RWPE1 (cell line): ENCODE measurements at regions not wholly inside any gene's neighbourhood (a gene's known extent, or its start where the extent isn't known, plus 50 kb on each side); places are given as distances from the start of the nearest gene placed in this dataset.

Experiments used
- CTCF ChIA-PET: fragments of 350-600 bp; sonication (Branson Sonifier 250); formaldehyde crosslinking; extraction: SDS; loops from one replicate; lab custom pipeline; 2021; lab: Yijun Ruan, JAX
- POLR2A ChIA-PET: fragments of 400-600 bp; formaldehyde crosslinking; extraction: SDS; loops from one replicate; lab custom pipeline; 2020; ENCODE audit warnings: antibody characterized with exemption; ENCODE audit not compliant: low non-redundant PET; lab: Yijun Ruan, JAX
- DNase-seq: peaks from one replicate; pipeline ENCODE4 v3.0.0; 2012; ENCODE audit warnings: low spot score
- H3K27ac ChIP-seq: fragments of 450-650 bp; 2 replicates; pipeline ENCODE4 v1.5.1; 2017
- CTCF ChIP-seq: fragments of 450-650 bp; conservative IDR thresholded peaks from 2 replicates; pipeline ENCODE4 v1.5.1; 2017; ENCODE audit warnings: low read depth, mild to moderate bottlenecking

- no peak for TF ChIP-seq CTCF
- no peak overlapping the region for H3K27ac ChIP-seq
- ChIA-PET POLR2A (no interaction called here), CTCF (interaction anchor here (0.5 kb wide), 1 partner anchor 118 kb away, joined by 3 read pairs; no protein-coding TSS in a partner anchor)
- DNase-seq, result no peak
These were observed 223.3 kb upstream of the ARHGEF26 start for GRCh38 chr3:153897842-153898241.

- ChIA-PET CTCF (no interaction called here), POLR2A (no interaction called here)
- TF ChIP-seq CTCF, result no peak
- H3K27ac ChIP-seq, result no peak overlapping the region
- no peak for DNase-seq
These were observed 220.0 kb upstream of the ARHGEF26 start for GRCh38 chr3:153901152-153901551.

GRCh38 chr3:153901991-153902390 is 219.2 kb upstream of the ARHGEF26 start:
- CTCF ChIA-PET, result no interaction called here
- H3K27ac ChIP-seq, result no peak overlapping the region
- no peak for DNase-seq
- TF ChIP-seq CTCF, result no peak
- POLR2A ChIA-PET, result no interaction called here

GRCh38 chr3:153903430-153903829 is 217.8 kb upstream of the ARHGEF26 start:
- CTCF ChIA-PET, result interaction anchor here (0.6 to 1.0 kb wide), 2 partner anchors 9 to 59 kb away, joined by 3 to 4 read pairs; no protein-coding TSS in a partner anchor
- TF ChIP-seq CTCF, result no peak
- no peak overlapping the region for H3K27ac ChIP-seq
- DNase-seq, result no peak
- POLR2A ChIA-PET, result no interaction called here

- TF ChIP-seq CTCF, result no peak
- no peak overlapping the region for H3K27ac ChIP-seq
- ChIA-PET POLR2A (no interaction called here), CTCF (interaction anchor here (0.5 kb wide), 1 partner anchor 25 kb away, joined by 7 read pairs; no protein-coding TSS in a partner anchor)
- DNase-seq, result no peak
These were observed 214.8 kb upstream of the ARHGEF26 start for GRCh38 chr3:153906366-153906765.

GRCh38 chr3:153910387-153910786 is 210.8 kb upstream of the ARHGEF26 start:
- TF ChIP-seq CTCF, result no peak
- ChIA-PET CTCF (no interaction called here), POLR2A (no interaction called here)
- DNase-seq, result no peak
- no peak overlapping the region for H3K27ac ChIP-seq

GRCh38 chr3:153911116-153911515 is 210.1 kb upstream of the ARHGEF26 start:
- CTCF ChIA-PET, result no interaction called here
- POLR2A ChIA-PET, result no interaction called here
- DNase-seq, result no peak
- TF ChIP-seq CTCF, result no peak
- H3K27ac ChIP-seq, result no peak overlapping the region
